ENCODE measurements at regions not wholly inside any gene's neighbourhood (a gene's known extent, or its start where the extent isn't known, plus 50 kb on each side); places are given as distances from the start of the nearest gene placed in this dataset.

DNA sequence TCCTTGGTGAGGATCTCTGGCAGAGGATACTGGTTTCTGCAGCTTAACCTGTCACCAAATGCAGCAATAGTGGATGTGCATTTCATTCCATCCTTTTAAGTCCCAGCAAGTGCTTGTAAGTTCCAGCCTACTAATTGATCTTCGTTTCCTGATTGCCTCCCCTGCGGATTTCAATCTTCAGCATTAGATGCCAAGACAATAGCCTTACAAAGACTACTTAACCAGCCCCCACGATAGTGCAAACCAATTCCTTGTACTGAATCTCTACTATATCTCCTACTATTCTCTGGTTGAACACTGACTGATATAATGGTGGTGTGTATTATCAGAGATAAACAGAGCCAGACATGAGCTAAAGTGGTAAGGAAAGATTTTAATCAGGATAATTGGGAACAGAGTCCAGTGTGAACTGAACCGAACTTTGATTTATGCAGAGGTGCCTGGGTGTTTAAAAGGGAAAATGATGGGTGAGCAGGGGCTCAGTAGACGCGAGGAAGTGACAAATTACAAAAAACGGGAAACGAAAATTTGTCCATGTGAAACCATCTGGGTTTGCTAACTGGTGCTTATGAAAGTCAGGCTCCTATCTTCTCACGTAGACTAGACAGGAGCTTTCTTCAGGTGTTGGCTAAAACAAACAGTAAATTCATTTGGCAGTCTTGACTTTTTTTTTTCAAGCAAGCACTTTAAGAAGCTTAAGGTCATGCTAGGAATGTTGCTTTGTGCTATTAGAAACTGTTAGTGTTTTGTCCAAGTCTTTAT, 106.9 kb upstream of the ST8SIA4 start:
- TF ChIP-seq, protein P1, sequence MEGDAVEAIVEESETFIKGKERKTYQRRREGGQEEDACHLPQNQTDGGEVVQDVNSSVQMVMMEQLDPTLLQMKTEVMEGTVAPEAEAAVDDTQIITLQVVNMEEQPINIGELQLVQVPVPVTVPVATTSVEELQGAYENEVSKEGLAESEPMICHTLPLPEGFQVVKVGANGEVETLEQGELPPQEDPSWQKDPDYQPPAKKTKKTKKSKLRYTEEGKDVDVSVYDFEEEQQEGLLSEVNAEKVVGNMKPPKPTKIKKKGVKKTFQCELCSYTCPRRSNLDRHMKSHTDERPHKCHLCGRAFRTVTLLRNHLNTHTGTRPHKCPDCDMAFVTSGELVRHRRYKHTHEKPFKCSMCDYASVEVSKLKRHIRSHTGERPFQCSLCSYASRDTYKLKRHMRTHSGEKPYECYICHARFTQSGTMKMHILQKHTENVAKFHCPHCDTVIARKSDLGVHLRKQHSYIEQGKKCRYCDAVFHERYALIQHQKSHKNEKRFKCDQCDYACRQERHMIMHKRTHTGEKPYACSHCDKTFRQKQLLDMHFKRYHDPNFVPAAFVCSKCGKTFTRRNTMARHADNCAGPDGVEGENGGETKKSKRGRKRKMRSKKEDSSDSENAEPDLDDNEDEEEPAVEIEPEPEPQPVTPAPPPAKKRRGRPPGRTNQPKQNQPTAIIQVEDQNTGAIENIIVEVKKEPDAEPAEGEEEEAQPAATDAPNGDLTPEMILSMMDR (IDR thresholded peaks at IDR 0.05): no peak
- TF ChIP-seq USF1 (IDR thresholded peaks at IDR 0.05; ENCODE audit: borderline replicate concordance, low read depth): no peak
- no peak for TF ChIP-seq POLR2AphosphoS5 (IDR thresholded peaks at IDR 0.05; ENCODE audit: low read depth, low read length)
- TF ChIP-seq TAF1 (IDR thresholded peaks at IDR 0.05; ENCODE audit: borderline replicate concordance, low read depth, low read length): no peak
- TF ChIP-seq, protein P2, sequence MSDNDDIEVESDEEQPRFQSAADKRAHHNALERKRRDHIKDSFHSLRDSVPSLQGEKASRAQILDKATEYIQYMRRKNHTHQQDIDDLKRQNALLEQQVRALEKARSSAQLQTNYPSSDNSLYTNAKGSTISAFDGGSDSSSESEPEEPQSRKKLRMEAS (IDR thresholded peaks at IDR 0.05; ENCODE audit: low read depth): no peak
- TF ChIP-seq CHD2 (IDR thresholded peaks at IDR 0.05; ENCODE audit: low read length, partially characterized antibody): no peak
- TF ChIP-seq EZH2phosphoT487 (IDR thresholded peaks at IDR 0.05; ENCODE audit: borderline replicate concordance, low read depth): no peak
- TF ChIP-seq MXI1 (IDR thresholded peaks at IDR 0.05; ENCODE audit: low read depth, low read length): no peak
- no peak for TF ChIP-seq RFX5 (IDR thresholded peaks at IDR 0.05; ENCODE audit: low read length)
- TF ChIP-seq EP300 (IDR thresholded peaks at IDR 0.05; ENCODE audit: borderline replicate concordance in 1 of 2, low read depth in 1 of 2, low read length in 1 of 2): no peak
- no peak for TF ChIP-seq USF2 (IDR thresholded peaks at IDR 0.05; ENCODE audit: borderline replicate concordance, low read depth, low read length)
- no peak for TF ChIP-seq NFIC (IDR thresholded peaks at IDR 0.05; ENCODE audit: borderline replicate concordance)

Data from SK-N-SH (cell line).